ENCODE measurements at regions not wholly inside any gene's neighbourhood (a gene's known extent, or its start where the extent isn't known, plus 50 kb on each side); places are given as distances from the start of the nearest gene placed in this dataset.
"Not testable (repeated sequence)": the region's sequence is repeated elsewhere in the genome, so short reads cannot be mapped to it uniquely, and the experiment has no call there.

GRCh38 chr10:84600947-84601346, 272.6 kb downstream of the CCSER2 start:
- Histone ChIP-seq H3K4me1 (ENCODE audit: control insufficient read depth, insufficient read depth, low read length) (no peaks in the 10 kb centered on the region), H3K4me3 (ENCODE audit: low read depth, low read length) (no peak overlapping the region), H3K27me3 (ENCODE audit: control insufficient read depth, insufficient read depth, low read length) (peaks cover 35% of the 10 kb centered on the region)

GRCh38 chr10:84602543-84602942, 274.2 kb downstream of the CCSER2 start:
- not testable (repeated sequence) for H3K9me3 ChIP-seq (ENCODE audit: control insufficient read depth, insufficient read depth, low read length); H3K4me1 ChIP-seq (ENCODE audit: control insufficient read depth, insufficient read depth, low read length); H3K36me3 ChIP-seq (ENCODE audit: control insufficient read depth, insufficient read depth, low read length); H3K9ac ChIP-seq (ENCODE audit: low read depth, low read length)
- peak overlapping the region; percentile 66 for H3K4me3 ChIP-seq (ENCODE audit: low read depth, low read length)
- peaks cover 35% of the 10 kb centered on the region for H3K27me3 ChIP-seq (ENCODE audit: control insufficient read depth, insufficient read depth, low read length)

More at GRCh38 chr10:84600947-84601346, 272.6 kb downstream of the CCSER2 start:
- H3K9ac ChIP-seq (ENCODE audit: low read depth, low read length), result no peak overlapping the region
- H3K9me3 ChIP-seq (ENCODE audit: control insufficient read depth, insufficient read depth, low read length), result no peaks in the 10 kb centered on the region
- no peaks in the 10 kb centered on the region for H3K36me3 ChIP-seq (ENCODE audit: control insufficient read depth, insufficient read depth, low read length)

- no peak overlapping the region for H3K9ac ChIP-seq (ENCODE audit: low read depth, low read length)
- no peaks in the 10 kb centered on the region for H3K9me3 ChIP-seq (ENCODE audit: control insufficient read depth, insufficient read depth, low read length)
These were observed 275.6 kb downstream of the CCSER2 start for GRCh38 chr10:84603971-84604370.

GRCh38 chr10:84605802-84606201, 277.4 kb downstream of the CCSER2 start:
- Histone ChIP-seq H3K4me3 (ENCODE audit: low read depth, low read length) (no peak overlapping the region), H3K4me1 (ENCODE audit: control insufficient read depth, insufficient read depth, low read length) (no peaks in the 10 kb centered on the region), H3K36me3 (ENCODE audit: control insufficient read depth, insufficient read depth, low read length) (no peaks in the 10 kb centered on the region), H3K9ac (ENCODE audit: low read depth, low read length) (no peak overlapping the region), H3K27me3 (ENCODE audit: control insufficient read depth, insufficient read depth, low read length) (peaks cover 35% of the 10 kb centered on the region), H3K9me3 (ENCODE audit: control insufficient read depth, insufficient read depth, low read length) (no peaks in the 10 kb centered on the region)

More at GRCh38 chr10:84603971-84604370, 275.6 kb downstream of the CCSER2 start:
- Histone ChIP-seq H3K27me3 (ENCODE audit: control insufficient read depth, insufficient read depth, low read length) (peaks cover 35% of the 10 kb centered on the region), H3K4me1 (ENCODE audit: control insufficient read depth, insufficient read depth, low read length) (no peaks in the 10 kb centered on the region), H3K4me3 (ENCODE audit: low read depth, low read length) (no peak overlapping the region), H3K36me3 (ENCODE audit: control insufficient read depth, insufficient read depth, low read length) (no peaks in the 10 kb centered on the region)

GRCh38 chr10:84606428-84606827, 278.0 kb downstream of the CCSER2 start:
- H3K27me3 ChIP-seq (ENCODE audit: control insufficient read depth, insufficient read depth, low read length), result peaks cover 35% of the 10 kb centered on the region
- H3K9me3 ChIP-seq (ENCODE audit: control insufficient read depth, insufficient read depth, low read length), result no peaks in the 10 kb centered on the region
- no peak overlapping the region for H3K4me3 ChIP-seq (ENCODE audit: low read depth, low read length)
- no peak overlapping the region for H3K9ac ChIP-seq (ENCODE audit: low read depth, low read length)
- H3K36me3 ChIP-seq (ENCODE audit: control insufficient read depth, insufficient read depth, low read length), result no peaks in the 10 kb centered on the region
- H3K4me1 ChIP-seq (ENCODE audit: control insufficient read depth, insufficient read depth, low read length), result no peaks in the 10 kb centered on the region

GRCh38 chr10:84607044-84607443, 278.7 kb downstream of the CCSER2 start:
- no peaks in the 10 kb centered on the region for H3K9me3 ChIP-seq (ENCODE audit: control insufficient read depth, insufficient read depth, low read length)
- H3K36me3 ChIP-seq (ENCODE audit: control insufficient read depth, insufficient read depth, low read length), result no peaks in the 10 kb centered on the region
- no peaks in the 10 kb centered on the region for H3K4me1 ChIP-seq (ENCODE audit: control insufficient read depth, insufficient read depth, low read length)
- no peak overlapping the region for H3K4me3 ChIP-seq (ENCODE audit: low read depth, low read length)
- H3K27me3 ChIP-seq (ENCODE audit: control insufficient read depth, insufficient read depth, low read length), result peaks cover 29% of the 10 kb centered on the region
- H3K9ac ChIP-seq (ENCODE audit: low read depth, low read length), result no peak overlapping the region

GRCh38 chr10:84607523-84607922, 279.1 kb downstream of the CCSER2 start:
- Histone ChIP-seq H3K36me3 (ENCODE audit: control insufficient read depth, insufficient read depth, low read length) (no peaks in the 10 kb centered on the region), H3K27me3 (ENCODE audit: control insufficient read depth, insufficient read depth, low read length) (peaks cover 24% of the 10 kb centered on the region), H3K4me1 (ENCODE audit: control insufficient read depth, insufficient read depth, low read length) (no peaks in the 10 kb centered on the region), H3K9me3 (ENCODE audit: control insufficient read depth, insufficient read depth, low read length) (no peaks in the 10 kb centered on the region), H3K4me3 (ENCODE audit: low read depth, low read length) (no peak overlapping the region), H3K9ac (ENCODE audit: low read depth, low read length) (no peak overlapping the region)

GRCh38 chr10:84608126-84608525, 279.7 kb downstream of the CCSER2 start:
- H3K36me3 ChIP-seq (ENCODE audit: control insufficient read depth, insufficient read depth, low read length), result no peaks in the 10 kb centered on the region
- no peak overlapping the region for H3K4me3 ChIP-seq (ENCODE audit: low read depth, low read length)
- H3K9me3 ChIP-seq (ENCODE audit: control insufficient read depth, insufficient read depth, low read length), result no peaks in the 10 kb centered on the region
- no peaks in the 10 kb centered on the region for H3K4me1 ChIP-seq (ENCODE audit: control insufficient read depth, insufficient read depth, low read length)
- peaks cover 18% of the 10 kb centered on the region for H3K27me3 ChIP-seq (ENCODE audit: control insufficient read depth, insufficient read depth, low read length)
- H3K9ac ChIP-seq (ENCODE audit: low read depth, low read length), result no peak overlapping the region

GRCh38 chr10:84613336-84614021, 285.1 kb downstream of the CCSER2 start:
- Histone ChIP-seq H3K9me3 (ENCODE audit: control insufficient read depth, insufficient read depth, low read length) (no peaks in the 10 kb centered on the region), H3K27me3 (ENCODE audit: control insufficient read depth, insufficient read depth, low read length) (no peaks in the 10 kb centered on the region), H3K9ac (ENCODE audit: low read depth, low read length) (no peak overlapping the region), H3K4me3 (ENCODE audit: low read depth, low read length) (no peak overlapping the region), H3K4me1 (ENCODE audit: control insufficient read depth, insufficient read depth, low read length) (peaks cover 2% of the 10 kb centered on the region), H3K36me3 (ENCODE audit: control insufficient read depth, insufficient read depth, low read length) (no peaks in the 10 kb centered on the region)

GRCh38 chr10:84626397-84627087, 298.2 kb downstream of the CCSER2 start:
- H3K27me3 ChIP-seq (ENCODE audit: control insufficient read depth, insufficient read depth, low read length), result no peaks in the 10 kb centered on the region
- no peak overlapping the region for H3K4me3 ChIP-seq (ENCODE audit: low read depth, low read length)
- no peaks in the 10 kb centered on the region for H3K4me1 ChIP-seq (ENCODE audit: control insufficient read depth, insufficient read depth, low read length)
- no peaks in the 10 kb centered on the region for H3K9me3 ChIP-seq (ENCODE audit: control insufficient read depth, insufficient read depth, low read length)
- no peak overlapping the region for H3K9ac ChIP-seq (ENCODE audit: low read depth, low read length)
- H3K36me3 ChIP-seq (ENCODE audit: control insufficient read depth, insufficient read depth, low read length), result no peaks in the 10 kb centered on the region

GRCh38 chr10:84632866-84633265, 304.5 kb downstream of the CCSER2 start:
- H3K9me3 ChIP-seq (ENCODE audit: control insufficient read depth, insufficient read depth, low read length), result no peaks in the 10 kb centered on the region
- H3K4me3 ChIP-seq (ENCODE audit: low read depth, low read length), result no peak overlapping the region
- no peak overlapping the region for H3K9ac ChIP-seq (ENCODE audit: low read depth, low read length)
- no peaks in the 10 kb centered on the region for H3K4me1 ChIP-seq (ENCODE audit: control insufficient read depth, insufficient read depth, low read length)
- H3K27me3 ChIP-seq (ENCODE audit: control insufficient read depth, insufficient read depth, low read length), result no peaks in the 10 kb centered on the region
- no peaks in the 10 kb centered on the region for H3K36me3 ChIP-seq (ENCODE audit: control insufficient read depth, insufficient read depth, low read length)

GRCh38 chr10:84634636-84635035, 306.2 kb downstream of the CCSER2 start:
- Histone ChIP-seq H3K4me3 (ENCODE audit: low read depth, low read length) (no peak overlapping the region), H3K9me3 (ENCODE audit: control insufficient read depth, insufficient read depth, low read length) (no peaks in the 10 kb centered on the region), H3K4me1 (ENCODE audit: control insufficient read depth, insufficient read depth, low read length) (no peaks in the 10 kb centered on the region), H3K27me3 (ENCODE audit: control insufficient read depth, insufficient read depth, low read length) (no peaks in the 10 kb centered on the region), H3K9ac (ENCODE audit: low read depth, low read length) (no peak overlapping the region), H3K36me3 (ENCODE audit: control insufficient read depth, insufficient read depth, low read length) (no peaks in the 10 kb centered on the region)

Measured in iPS-15b (cell line).